ENCODE measurements at regions not wholly inside any gene's neighbourhood (a gene's known extent, or its start where the extent isn't known, plus 50 kb on each side); places are given as distances from the start of the nearest gene placed in this dataset.
"Not testable (repeated sequence)": the region's sequence is repeated elsewhere in the genome, so short reads cannot be mapped to it uniquely, and the experiment has no call there.

DNA sequence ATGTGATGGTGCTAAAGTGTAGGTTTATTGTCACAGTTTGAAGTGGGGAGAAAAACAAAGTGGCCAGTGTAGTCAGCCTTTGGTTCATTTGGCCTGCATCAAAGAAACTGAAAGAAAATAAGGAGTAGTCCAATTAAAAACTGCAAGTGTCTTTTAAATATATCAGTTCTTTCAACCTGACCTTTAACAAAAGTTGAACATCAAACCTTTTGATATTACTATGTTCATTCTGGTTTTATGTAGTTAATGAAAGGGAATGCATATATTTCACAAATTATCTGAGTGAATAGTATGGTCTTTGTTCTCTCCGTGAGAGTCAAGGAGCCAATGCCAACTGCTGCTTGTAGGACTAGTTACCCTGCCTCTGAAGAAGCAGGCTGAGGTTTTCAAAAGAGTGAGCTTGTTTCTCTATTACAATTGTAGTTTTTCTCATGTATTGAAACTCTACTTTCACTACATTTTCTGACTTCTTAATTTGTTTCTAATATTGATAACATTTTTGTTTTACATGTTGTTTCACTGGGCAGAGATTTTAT is 1160.8 kb upstream of the LRRTM3 start:
- DNase-seq (ENCODE audit: low read depth in 2 of 2): no peak

DNA sequence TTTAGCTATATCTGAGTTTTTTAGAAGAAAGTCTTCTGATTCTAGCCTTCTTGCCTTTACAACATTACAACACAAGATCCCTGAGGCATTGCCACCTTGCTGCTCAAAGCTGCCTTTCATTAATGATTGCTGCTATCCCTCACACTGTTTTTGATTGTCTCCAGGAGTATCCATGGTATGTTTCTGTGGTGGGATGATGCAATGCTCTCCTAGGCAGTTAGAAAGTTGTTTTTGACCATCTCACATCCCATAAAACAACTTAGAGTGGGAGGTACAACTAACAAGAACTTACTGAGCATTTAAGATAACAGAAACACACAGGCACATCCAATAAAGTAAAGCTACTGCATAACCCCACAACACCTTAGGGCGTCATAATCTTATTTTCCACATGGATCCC is 1156.0 kb upstream of the LRRTM3 start:
- peak; percentile 31 for DNase-seq (ENCODE audit: low read depth in 2 of 2)

DNA sequence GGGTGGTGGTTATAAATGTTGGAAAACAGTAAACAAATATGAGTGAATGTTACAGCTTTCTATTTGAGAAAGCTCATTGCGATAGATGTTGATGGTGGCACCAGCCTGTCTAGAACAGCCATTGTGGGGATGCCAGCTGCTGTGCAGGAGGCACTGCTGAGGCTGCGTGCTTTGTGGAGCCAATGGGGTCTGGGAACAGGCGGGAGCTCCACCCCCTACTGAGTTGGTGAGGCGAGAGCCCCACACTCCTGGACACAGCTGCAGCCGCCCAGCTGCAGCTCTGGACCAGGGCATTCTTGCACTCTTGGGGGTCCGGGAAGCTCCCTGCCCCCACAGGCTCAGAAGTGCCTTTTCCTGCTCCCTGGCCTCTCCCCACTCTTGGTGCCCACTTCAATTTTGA is 1147.1 kb upstream of the LRRTM3 start:
- no peak for DNase-seq (ENCODE audit: low read depth in 2 of 2)

DNA sequence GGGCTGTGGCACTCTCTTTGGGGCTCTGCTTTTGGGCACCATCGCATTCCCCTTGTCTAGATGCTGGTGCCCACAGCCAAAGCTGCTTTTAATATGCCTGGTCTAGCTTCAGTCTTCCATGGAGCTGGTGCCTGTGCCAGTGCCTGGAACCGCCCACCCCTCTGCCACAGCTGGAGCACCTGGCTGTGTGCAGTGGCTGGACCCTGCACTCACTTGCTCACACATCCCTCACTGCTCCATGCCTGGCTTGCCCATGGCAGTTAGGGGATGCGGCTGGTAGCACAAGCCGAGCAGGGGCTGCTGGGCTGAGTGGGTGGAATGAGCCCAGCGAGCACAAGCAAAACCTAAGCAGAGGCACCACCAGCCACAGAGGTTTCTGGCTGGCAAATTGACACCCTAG is 1145.9 kb upstream of the LRRTM3 start:
- DNase-seq (ENCODE audit: low read depth in 2 of 2): no peak

DNA sequence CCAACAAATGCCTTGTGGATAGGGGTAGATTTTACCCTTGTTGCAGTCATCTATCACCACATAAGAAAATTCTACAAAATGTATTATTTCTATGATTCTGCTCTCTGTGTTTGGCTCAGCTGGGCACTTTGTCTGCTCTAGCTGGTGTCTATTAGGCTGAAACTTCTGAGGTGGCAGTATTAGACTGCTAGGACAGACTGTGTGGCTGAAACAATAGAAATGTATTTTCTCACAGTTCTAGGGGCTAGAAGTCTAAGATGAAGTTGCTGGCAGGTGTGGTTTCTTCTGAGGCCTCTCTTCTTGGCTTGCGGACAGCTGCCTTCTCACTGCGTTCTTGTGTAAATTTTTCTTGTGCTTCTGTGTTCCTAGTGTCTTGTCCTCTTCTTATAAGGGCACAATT is 1139.6 kb upstream of the LRRTM3 start:
- no peak for DNase-seq (ENCODE audit: low read depth in 2 of 2)

DNA sequence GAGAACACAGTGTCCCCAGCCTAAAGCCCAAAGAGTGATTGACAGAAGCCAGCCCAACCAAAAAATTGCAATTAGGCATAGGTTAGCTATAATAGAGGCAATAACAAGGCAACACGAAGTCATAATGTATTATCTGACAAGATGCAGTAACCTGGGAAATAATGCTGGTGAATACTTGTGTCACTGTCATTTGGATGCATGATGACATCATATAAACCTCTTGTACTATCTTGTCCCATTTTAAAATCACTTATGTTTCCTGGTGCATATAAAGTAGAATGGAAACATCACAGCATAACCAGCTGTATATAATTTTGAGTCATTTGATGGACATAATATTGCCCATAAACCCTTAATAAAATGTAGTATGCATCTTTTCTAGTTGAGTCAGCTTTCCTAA is 1138.3 kb upstream of the LRRTM3 start:
- no peak for DNase-seq (ENCODE audit: low read depth in 2 of 2)

DNA sequence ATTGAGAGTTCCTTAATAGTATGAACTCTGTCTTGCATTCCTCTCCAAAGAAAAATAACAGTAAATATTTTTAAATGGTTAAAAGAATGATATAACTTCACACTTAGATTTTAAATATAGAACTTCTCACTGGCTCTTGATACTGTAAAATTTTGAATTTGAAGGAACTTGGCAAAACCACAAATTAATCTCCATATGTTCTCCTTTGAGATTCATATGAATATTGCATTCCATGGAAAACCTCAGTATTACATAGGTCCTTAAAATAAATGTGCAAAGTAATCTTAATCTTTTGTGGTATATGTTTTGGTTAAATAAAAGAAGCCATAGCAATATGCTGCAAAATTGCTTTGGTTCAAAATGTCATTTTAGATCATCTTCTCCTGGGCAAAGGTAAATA is 1137.6 kb upstream of the LRRTM3 start:
- DNase-seq (ENCODE audit: low read depth in 2 of 2): no peak

DNA sequence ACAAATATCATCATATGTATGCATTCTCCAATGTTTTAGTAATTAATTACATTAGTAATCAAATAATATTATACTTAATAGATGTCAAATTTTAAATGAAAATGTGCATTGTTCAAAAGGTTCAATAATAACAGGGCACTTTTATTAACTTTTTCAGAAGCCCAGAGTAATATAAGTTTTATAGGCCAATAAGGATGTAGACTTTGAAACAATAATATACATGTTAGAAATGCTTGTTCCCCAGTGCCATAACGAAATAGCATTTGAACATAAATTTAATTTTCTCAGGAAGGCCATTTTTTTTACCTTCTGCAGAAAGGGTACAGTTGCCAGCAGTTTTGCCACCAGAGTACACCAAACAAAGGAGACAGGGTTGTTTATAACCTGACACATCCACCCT is 1133.9 kb upstream of the LRRTM3 start:
- no peak for DNase-seq (ENCODE audit: low read depth in 2 of 2)

DNA sequence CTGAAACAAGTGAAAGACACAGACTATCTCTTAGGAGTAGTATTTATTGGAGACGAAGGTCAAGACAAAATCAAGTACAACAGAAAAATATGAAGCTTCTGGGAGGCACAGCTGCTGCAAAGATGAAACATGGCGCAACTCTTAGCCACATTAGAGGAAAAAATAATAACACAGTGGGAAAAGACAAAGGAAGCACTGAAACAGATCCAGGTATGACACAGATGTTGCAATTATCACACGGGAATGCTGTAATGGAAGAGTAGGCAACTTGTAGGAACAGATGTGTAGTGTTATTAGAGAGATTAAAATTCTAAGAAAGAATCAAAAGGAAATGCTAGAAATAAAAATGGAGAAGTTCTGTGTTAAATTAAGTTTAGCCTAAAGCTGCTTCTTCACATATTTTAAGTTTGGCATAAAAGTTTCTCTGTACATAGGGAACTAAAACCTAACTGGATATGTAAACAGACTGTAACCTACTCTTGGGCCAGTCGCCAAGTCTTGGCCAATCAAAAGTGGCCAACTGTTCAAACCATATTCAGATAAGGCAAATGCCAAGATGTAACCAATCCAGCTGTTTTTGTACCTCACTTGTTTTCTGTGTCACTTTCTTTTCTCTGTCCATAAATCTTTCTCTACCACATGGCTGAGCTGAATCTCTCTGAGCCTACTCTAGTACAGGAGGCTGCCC is 1132.0 kb upstream of the LRRTM3 start:
- DNase-seq (ENCODE audit: low read depth in 2 of 2): no peak

DNA sequence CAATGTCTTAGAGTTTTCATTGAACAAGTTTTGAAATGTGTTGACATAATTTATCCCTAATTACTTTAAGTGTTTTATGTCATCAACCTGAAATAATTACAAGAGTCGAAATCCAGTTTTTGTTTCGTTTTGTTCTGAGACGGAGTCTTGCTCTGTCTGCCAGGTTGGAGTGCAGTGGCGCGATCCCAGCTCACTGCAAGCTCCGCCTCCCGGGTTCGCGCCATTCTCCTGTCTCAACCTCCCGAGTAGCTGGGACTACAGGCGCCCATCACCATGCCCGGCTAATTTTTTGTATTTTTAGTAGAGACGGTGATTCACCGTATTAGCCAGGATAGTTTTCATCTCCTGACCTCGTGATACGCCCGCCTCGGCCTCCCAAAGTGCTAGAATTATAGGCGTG is 1131.0 kb upstream of the LRRTM3 start:
- DNase-seq (ENCODE audit: low read depth in 2 of 2): not testable (repeated sequence)

DNA sequence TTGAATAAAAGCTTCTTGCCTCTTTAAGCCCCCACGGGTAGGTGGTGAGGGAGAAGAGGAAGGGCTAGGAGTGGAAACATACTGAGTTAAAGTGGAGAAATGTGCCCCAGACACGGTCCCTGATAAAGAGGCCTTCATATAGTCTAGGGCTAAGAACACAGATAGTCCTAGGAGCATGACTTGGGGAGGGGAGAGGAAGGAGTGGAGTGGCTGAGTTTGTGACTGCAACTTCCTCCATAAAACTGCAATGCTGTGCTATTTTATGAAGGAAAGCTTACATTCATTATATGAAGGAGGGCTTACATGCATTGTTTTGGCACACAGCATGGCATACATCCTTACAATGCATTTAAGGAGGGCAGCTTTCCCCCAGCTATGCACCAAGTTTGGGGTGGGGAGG is 1129.4 kb upstream of the LRRTM3 start:
- DNase-seq (ENCODE audit: low read depth in 2 of 2): no peak

DNA sequence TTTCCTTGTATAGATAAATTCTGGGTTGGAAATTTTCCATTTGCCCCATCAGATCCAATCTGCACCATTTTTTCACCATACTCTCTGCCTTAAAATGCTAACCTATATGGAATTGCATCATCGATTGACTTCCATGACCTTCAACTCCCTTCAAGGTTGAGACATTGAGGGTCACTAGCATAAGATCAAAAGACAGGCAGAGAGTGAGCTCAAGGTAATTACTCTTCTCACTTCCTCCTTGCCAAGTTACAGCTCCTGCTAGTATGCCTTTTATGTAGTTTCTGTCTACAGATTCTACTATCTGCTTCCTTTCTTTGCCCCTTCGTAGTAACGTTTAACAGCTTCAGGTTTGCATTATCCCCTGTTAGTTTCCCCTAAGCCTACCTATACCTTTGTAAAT is 1127.7 kb upstream of the LRRTM3 start:
- DNase-seq (ENCODE audit: low read depth in 2 of 2): no peak

DNA sequence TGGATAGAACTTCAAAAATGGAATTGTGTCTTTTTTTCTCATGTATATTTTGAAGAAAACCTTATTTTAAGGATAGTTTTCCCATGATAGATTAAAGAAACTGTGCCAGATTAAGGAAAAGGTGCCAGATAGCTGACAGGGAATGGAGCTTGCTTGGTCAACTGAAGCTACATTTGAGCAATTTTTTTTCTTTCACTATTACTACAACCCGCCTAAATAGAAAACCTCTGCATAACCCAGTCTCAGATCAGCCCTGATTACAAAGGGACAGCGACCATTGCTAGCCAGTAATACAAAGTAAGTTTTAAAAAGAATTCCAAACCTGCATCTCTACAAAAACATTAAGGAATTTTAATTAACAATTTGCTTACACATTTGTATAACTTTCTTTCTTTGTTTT is 1123.4 kb upstream of the LRRTM3 start:
- no peak for DNase-seq (ENCODE audit: low read depth in 2 of 2)

DNA sequence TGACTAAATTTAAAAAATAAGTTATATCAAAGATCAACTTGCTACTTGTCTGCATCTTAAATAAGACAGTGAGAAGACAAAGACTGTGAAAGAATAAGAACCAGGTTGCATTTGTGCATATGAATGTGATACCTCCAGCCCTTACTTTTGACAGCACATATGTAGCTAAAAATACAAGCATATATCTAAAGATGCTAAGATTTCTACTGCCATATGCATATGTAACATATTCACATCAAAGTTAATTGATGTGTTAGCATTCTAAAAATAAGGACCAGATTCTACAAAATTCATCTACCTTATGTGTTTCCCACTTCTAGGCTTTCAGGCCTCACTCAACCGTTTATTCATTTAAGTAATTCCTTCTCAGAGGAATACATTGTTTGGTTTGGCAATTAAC is 1120.3 kb upstream of the LRRTM3 start:
- DNase-seq (ENCODE audit: low read depth in 2 of 2): no peak

DNA sequence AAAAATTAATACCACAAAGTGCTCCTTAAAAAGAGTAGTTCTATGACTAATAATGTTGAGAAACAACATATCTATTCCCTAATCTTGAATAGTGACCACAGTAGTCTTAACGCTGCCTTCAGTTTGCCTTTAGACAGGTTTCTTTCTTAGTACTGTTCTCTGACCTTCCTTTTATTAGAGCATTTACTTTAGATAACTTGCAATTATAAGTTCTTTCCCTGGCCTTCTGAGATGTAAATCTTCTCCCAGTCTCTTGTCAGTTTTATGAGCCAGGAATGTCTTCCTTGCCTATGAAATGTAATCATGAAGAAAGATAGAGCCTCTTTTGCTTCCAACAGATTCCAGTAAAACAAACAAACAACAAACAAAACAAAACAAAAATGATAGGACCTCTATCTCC is 1119.8 kb upstream of the LRRTM3 start:
- no peak for DNase-seq (ENCODE audit: low read depth in 2 of 2)

DNA sequence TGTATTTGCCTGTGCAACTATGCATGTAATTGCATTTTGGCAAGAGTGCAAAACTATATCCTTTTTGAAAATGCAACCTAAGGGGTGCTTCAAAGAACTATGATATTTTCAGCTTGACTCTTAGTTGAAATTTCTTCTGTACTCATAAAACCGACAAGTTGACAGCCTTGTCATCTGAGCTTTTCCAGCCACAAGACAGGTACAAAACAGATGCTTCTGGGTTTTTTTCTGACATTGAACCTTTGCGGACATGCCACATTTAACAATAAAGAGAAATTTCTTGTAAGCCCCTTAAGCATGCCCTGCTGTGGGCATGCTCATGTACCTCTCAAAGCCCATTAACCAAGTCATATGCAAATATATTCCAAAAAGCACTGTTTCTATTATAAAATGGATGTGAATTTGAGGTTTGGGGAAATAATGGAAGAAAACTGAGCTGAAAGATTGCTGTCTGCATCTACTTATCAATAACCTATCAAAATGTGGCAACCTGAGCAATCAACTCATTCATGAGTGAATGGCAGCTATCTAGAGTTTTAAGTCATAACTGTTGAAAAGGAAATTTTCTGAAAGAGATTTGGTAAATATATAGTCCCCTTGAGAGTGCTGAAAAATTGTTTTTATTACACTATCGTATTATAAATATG is 1117.0 kb upstream of the LRRTM3 start:
- no peak for DNase-seq (ENCODE audit: low read depth in 2 of 2)

DNA sequence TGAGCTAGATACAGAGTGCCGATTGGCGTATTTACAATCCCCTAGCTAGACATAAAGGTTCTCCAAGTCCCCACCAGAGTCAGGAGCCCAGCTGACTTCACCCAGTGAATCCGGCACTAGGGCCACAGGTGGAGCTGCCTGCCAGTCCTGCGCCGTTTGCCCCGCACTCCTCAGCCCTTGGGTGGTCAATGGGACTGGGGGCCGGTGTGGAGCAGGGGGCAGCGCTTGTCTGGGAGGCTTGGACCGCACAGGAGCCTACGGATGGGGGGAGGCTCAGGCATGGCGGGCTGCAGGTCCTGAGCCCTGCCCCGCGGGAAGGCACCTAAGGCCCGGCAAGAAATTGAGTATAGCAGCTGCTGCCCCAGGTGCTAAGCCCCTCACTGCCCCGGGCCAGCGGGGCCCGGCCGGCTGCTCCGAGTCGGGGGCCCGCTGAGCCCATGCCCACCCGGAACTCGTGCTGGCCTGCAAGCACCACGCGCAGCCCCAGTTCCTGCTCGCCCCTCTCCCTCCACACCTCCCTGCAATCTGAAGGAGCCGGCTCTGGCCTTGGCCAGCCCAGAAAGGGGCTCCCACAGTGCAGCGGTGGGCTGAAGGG is 1113.8 kb upstream of the LRRTM3 start:
- DNase-seq (ENCODE audit: low read depth in 2 of 2): no peak

DNA sequence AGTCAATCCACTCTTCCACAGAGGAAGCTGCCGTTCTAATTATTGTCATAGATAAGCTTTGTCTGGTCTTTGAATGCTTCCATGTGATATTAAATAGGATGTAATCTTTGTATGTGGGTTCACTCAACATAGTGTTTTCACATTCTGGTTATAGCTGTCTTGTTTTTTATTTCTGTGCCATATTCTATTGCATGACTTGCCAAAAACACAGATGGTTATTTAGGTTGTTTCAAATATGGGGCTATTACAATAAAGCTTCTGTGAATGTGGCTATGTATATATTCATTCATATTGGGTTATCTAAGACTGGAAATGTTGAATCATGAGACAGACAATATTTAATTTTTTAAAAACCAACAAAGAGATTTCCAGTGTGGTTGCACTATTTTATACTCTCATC is 1109.3 kb upstream of the LRRTM3 start:
- DNase-seq (ENCODE audit: low read depth in 2 of 2): no peak

DNA sequence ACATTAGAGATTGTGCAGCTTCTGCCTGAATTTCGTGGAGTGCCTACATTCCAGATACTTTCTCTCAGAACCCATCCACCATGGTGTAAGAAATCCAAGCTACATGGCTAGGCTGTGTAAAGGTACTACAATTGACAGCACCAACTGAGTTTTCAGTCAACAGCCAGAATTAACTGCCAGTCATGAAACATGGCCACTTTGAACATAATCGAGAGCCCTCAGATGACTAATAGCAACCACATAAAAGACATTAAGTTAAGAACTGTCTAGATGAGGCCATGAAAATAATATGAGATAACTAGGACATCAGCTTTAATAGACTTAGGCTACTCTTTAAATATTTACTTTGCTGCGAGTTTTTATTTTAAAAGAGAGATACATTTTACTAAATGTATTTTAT is 1106.8 kb upstream of the LRRTM3 start:
- no peak for DNase-seq (ENCODE audit: low read depth in 2 of 2)

DNA sequence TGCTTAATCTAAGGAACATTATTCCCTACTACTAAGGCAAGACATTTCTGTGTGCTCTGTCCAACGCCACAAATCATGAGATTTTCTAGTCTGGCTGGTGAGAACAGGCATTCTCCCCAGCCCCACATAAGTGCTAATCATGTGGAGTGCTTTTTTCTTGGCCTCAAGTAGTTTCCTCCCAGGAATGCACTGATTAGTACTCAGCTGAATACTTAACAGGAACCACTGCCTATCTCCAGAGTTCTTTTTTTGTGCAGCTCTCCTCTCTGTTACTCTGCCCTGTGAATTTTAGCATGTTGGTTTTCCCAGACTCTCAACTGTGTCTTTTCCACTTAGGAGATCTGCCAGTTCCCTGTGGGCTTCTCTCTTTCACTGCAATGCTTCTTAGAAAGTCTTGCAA is 1098.5 kb upstream of the LRRTM3 start:
- no peak for DNase-seq (ENCODE audit: low read depth in 2 of 2)

DNA sequence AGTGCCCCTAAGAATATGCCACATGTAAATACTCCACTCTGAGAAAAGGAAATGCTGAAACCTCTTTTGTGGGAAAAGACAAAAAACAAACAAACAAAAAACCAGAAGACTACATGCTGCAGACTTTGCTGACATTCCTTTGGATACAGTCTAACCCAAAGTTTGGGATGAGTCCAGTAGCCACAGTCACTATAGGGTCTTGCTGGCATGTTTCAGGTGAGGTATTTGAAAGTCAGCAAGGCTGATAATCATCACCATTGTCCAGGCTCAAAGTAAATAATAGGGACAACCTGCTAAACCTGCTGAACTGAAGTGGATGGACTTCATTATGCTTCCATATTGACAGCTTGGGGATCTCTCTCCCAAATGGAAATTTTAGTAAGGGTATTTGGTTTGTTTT is 1087.0 kb upstream of the LRRTM3 start:
- DNase-seq (ENCODE audit: low read depth in 2 of 2): no peak

DNA sequence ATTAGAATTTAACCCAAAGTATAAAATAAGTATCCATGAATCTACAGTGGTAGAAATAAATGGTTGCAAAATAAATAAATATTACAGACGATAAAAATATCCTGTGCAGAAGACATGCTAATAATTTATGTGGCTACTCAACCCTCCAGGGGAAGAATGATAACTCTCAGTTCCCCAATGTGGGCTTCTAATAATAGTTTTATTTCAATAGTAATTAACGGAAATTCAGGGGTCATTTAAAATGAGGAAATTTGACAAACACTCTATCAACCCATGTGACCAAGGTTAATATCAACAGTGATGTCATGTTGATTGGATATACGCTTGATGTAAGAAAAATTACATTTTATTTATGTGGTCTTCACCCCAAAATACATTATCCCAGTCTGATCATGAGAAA is 1082.6 kb upstream of the LRRTM3 start:
- no peak for DNase-seq (ENCODE audit: low read depth in 2 of 2)

DNA sequence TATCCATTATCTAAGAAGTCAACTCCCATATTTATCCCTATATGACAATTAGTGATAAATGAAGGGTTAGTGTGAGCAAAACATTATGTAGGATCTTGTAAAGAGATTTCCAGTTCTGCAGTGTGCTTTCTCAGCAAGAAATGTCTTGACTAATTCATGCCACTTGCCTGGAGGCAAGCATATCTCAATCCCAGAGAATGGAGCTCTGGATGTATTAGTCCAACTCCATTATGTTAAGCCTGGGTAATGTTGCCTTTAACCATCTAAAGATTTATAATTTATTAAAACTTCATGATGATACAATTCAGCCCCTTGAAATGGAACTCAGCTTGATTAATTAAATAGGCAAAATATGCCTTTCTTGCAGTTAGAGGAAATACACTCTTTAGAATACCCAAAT is 1079.9 kb upstream of the LRRTM3 start:
- DNase-seq (ENCODE audit: low read depth in 2 of 2): no peak
